ENCODE measurements at regions not wholly inside any gene's neighbourhood (a gene's known extent, or its start where the extent isn't known, plus 50 kb on each side); places are given as distances from the start of the nearest gene placed in this dataset.

GRCh38 chr12:14111230-14111865 lies 129.9 kb upstream of the GRIN2B start:
- H3K9me3 ChIP-seq (ENCODE audit: low read depth, low read length), result no peaks in the 10 kb centered on the region
- no peaks in the 10 kb centered on the region for H3K27me3 ChIP-seq (ENCODE audit: insufficient read depth, low read length)
- no peak overlapping the region for H3K4me3 ChIP-seq (ENCODE audit: low read length)

GRCh38 chr12:14113031-14113430 lies 131.6 kb upstream of the GRIN2B start:
- Histone ChIP-seq H3K4me1 (ENCODE audit: insufficient read depth, low read length) (no peaks in the 10 kb centered on the region), H3K9me3 (ENCODE audit: low read depth, low read length) (no peaks in the 10 kb centered on the region), H3K27me3 (ENCODE audit: insufficient read depth, low read length) (no peaks in the 10 kb centered on the region), H3K4me3 (ENCODE audit: low read length) (no peak overlapping the region)

More at GRCh38 chr12:14111230-14111865, 129.9 kb upstream of the GRIN2B start:
- H3K4me1 ChIP-seq (ENCODE audit: insufficient read depth, low read length), result no peaks in the 10 kb centered on the region

- no peak overlapping the region for H3K4me3 ChIP-seq (ENCODE audit: low read length)
- H3K4me1 ChIP-seq (ENCODE audit: insufficient read depth, low read length), result no peaks in the 10 kb centered on the region
- no peaks in the 10 kb centered on the region for H3K9me3 ChIP-seq (ENCODE audit: low read depth, low read length)
- H3K27me3 ChIP-seq (ENCODE audit: insufficient read depth, low read length), result no peaks in the 10 kb centered on the region
These were observed 145.3 kb upstream of the GRIN2B start for GRCh38 chr12:14126692-14127091.

DNA sequence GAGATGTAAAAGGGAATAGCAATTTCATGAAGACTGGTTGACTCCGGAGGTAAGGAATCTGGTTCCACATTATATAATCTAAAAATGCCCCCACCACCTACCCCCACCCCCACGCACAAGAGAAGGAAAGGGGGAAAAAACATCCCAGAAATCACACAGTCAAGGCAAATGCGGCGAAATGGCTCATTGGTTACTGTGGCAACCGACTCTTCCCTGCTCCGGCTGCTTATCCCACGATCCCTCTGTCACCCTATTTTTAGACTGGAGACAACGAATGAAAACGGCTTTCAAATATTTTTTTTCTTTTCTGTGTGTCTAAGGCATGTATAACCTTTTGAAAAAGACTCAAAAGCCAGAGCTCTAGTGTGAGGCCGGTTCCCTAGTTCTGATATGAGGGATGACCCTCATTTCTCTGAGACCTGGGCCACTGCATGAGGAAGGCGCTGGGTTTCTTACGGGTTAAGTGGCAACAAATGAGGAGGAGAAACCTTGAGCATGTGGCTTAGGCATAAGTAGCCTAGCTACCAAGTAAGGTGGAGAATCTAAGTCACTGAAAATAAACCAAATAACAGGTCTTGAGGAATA lies 148.3 kb upstream of the GRIN2B start:
- Histone ChIP-seq H3K27me3 (ENCODE audit: insufficient read depth, low read length) (peaks cover 7% of the 10 kb centered on the region), H3K4me3 (ENCODE audit: low read length) (no peak overlapping the region), H3K9me3 (ENCODE audit: low read depth, low read length) (no peaks in the 10 kb centered on the region), H3K4me1 (ENCODE audit: insufficient read depth, low read length) (no peaks in the 10 kb centered on the region)

GRCh38 chr12:14135996-14136395 lies 154.6 kb upstream of the GRIN2B start:
- Histone ChIP-seq H3K4me1 (ENCODE audit: insufficient read depth, low read length) (no peaks in the 10 kb centered on the region), H3K4me3 (ENCODE audit: low read length) (no peak overlapping the region), H3K9me3 (ENCODE audit: low read depth, low read length) (no peaks in the 10 kb centered on the region), H3K27me3 (ENCODE audit: insufficient read depth, low read length) (peaks cover 7% of the 10 kb centered on the region)

- H3K9me3 ChIP-seq (ENCODE audit: low read depth, low read length), result no peaks in the 10 kb centered on the region
- no peak overlapping the region for H3K4me3 ChIP-seq (ENCODE audit: low read length)
- H3K4me1 ChIP-seq (ENCODE audit: insufficient read depth, low read length), result no peaks in the 10 kb centered on the region
These were observed 157.1 kb upstream of the GRIN2B start for GRCh38 chr12:14138495-14138894.

DNA sequence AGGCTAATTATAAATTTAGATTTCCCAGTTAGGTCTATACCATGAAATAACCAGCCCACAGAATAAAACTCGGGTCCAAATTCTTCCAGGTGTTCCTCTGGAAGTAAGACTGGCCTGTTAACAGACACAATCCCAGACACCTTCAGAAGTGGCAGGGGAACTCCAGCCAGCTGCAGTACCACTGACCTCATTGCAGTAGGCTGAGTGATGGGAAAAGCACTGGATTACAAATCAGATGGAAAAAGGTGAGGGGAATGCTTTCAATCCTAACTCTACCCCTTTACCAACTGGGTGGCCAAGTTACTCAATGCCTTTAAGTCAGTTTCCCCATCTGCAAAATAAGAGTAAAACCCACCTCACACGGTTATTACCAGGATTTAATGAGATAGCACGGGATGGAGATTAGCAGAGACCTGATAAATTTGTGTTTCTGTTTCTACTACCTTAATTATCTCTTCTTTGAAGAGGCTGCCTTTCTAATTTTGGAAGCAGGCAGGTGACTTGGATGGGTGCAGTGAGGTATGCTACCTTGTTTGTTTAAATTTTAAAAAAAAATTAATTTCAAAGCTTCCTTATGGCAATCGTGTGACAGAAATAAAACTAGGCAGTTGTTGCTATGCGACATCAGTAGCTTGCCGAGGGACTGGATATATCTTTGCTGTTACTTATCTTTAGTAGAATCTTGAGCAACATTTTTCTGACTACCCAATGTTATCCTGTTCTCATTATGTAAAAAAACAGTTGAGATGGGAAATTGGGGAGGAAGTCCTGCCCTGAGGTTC lies 167.3 kb upstream of the GRIN2B start:
- peaks cover 8% of the 10 kb centered on the region for H3K4me1 ChIP-seq (ENCODE audit: insufficient read depth, low read length)
- no peaks in the 10 kb centered on the region for H3K9me3 ChIP-seq (ENCODE audit: low read depth, low read length)
- H3K27me3 ChIP-seq (ENCODE audit: insufficient read depth, low read length), result no peaks in the 10 kb centered on the region
- no peak overlapping the region for H3K4me3 ChIP-seq (ENCODE audit: low read length)

More at GRCh38 chr12:14138495-14138894, 157.1 kb upstream of the GRIN2B start:
- H3K27me3 ChIP-seq (ENCODE audit: insufficient read depth, low read length), result peaks cover 4% of the 10 kb centered on the region

- Histone ChIP-seq H3K27me3 (ENCODE audit: insufficient read depth, low read length) (no peaks in the 10 kb centered on the region), H3K9me3 (ENCODE audit: low read depth, low read length) (no peaks in the 10 kb centered on the region), H3K4me1 (ENCODE audit: insufficient read depth, low read length) (peaks cover 16% of the 10 kb centered on the region), H3K4me3 (ENCODE audit: low read length) (no peak overlapping the region)
These were observed 172.4 kb upstream of the GRIN2B start for GRCh38 chr12:14153803-14154202.

GRCh38 chr12:14156606-14157005 lies 175.2 kb upstream of the GRIN2B start:
- Histone ChIP-seq H3K9me3 (ENCODE audit: low read depth, low read length) (no peaks in the 10 kb centered on the region), H3K4me3 (ENCODE audit: low read length) (no peak overlapping the region), H3K4me1 (ENCODE audit: insufficient read depth, low read length) (peaks cover 16% of the 10 kb centered on the region), H3K27me3 (ENCODE audit: insufficient read depth, low read length) (no peaks in the 10 kb centered on the region)

GRCh38 chr12:14157088-14157747 lies 175.8 kb upstream of the GRIN2B start:
- Histone ChIP-seq H3K27me3 (ENCODE audit: insufficient read depth, low read length) (no peaks in the 10 kb centered on the region), H3K9me3 (ENCODE audit: low read depth, low read length) (no peaks in the 10 kb centered on the region), H3K4me1 (ENCODE audit: insufficient read depth, low read length) (peaks cover 16% of the 10 kb centered on the region), H3K4me3 (ENCODE audit: low read length) (no peak overlapping the region)

DNA sequence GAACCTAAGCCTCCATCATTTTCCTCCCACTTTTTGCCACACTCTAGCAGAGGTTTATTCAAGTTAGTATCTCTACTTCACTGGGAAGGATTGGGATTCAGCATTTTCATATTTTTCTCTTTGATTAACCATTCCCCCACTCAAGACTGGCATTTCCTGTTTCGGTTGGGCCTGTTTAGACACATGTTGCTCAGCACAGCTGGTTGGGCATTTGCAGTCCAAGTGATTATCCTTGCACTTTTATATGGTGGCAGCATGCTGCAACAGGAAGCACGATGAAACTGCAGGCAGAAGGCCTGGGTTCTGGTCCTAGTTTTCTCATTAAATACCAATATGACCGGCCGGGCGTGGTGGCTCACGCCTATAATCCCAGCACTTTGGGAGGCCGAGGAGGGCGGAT lies 182.9 kb upstream of the GRIN2B start:
- Histone ChIP-seq H3K4me3 (ENCODE audit: low read length) (no peak overlapping the region), H3K9me3 (ENCODE audit: low read depth, low read length) (no peaks in the 10 kb centered on the region), H3K27me3 (ENCODE audit: insufficient read depth, low read length) (no peaks in the 10 kb centered on the region), H3K4me1 (ENCODE audit: insufficient read depth, low read length) (no peaks in the 10 kb centered on the region)

- Histone ChIP-seq H3K4me1 (ENCODE audit: insufficient read depth, low read length) (no peaks in the 10 kb centered on the region), H3K4me3 (ENCODE audit: low read length) (no peak overlapping the region), H3K27me3 (ENCODE audit: insufficient read depth, low read length) (no peaks in the 10 kb centered on the region), H3K9me3 (ENCODE audit: low read depth, low read length) (no peaks in the 10 kb centered on the region)
These were observed 185.7 kb upstream of the GRIN2B start for GRCh38 chr12:14167005-14167628.

DNA sequence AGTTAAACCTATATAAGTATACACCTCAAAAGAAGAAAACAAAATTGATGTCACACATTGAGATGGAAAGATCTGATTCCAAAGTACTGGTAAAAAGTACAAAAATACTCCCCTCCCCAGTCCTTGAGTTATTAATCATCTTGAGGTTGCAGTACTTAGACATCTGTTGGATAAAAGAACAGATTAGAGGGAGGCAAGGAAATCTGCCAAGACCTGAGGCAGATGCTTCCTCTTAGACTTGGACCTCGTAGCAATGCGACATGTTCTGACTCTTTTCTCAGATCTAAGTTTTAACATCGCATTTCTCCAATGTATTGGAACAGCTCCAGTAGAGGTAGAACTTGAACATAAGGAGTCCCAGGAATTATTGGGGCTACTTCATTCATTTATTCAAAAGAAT lies 187.9 kb upstream of the GRIN2B start:
- no peak overlapping the region for H3K4me3 ChIP-seq (ENCODE audit: low read length)
- no peaks in the 10 kb centered on the region for H3K27me3 ChIP-seq (ENCODE audit: insufficient read depth, low read length)
- no peaks in the 10 kb centered on the region for H3K9me3 ChIP-seq (ENCODE audit: low read depth, low read length)
- no peaks in the 10 kb centered on the region for H3K4me1 ChIP-seq (ENCODE audit: insufficient read depth, low read length)

GRCh38 chr12:14171106-14171505 lies 189.7 kb upstream of the GRIN2B start:
- no peaks in the 10 kb centered on the region for H3K9me3 ChIP-seq (ENCODE audit: low read depth, low read length)
- no peak overlapping the region for H3K4me3 ChIP-seq (ENCODE audit: low read length)
- H3K4me1 ChIP-seq (ENCODE audit: insufficient read depth, low read length), result no peaks in the 10 kb centered on the region
- no peaks in the 10 kb centered on the region for H3K27me3 ChIP-seq (ENCODE audit: insufficient read depth, low read length)

- H3K4me1 ChIP-seq (ENCODE audit: insufficient read depth, low read length), result no peaks in the 10 kb centered on the region
- H3K27me3 ChIP-seq (ENCODE audit: insufficient read depth, low read length), result no peaks in the 10 kb centered on the region
- no peaks in the 10 kb centered on the region for H3K9me3 ChIP-seq (ENCODE audit: low read depth, low read length)
- no peak overlapping the region for H3K4me3 ChIP-seq (ENCODE audit: low read length)
These were observed 190.3 kb upstream of the ATF7IP start for GRCh38 chr12:14175206-14175605.

Measured in mononuclear cell (primary cell).